H9 (cell line): ENCODE measurements at regions not wholly inside any gene's neighbourhood (a gene's known extent, or its start where the extent isn't known, plus 50 kb on each side); places are given as distances from the start of the nearest gene placed in this dataset.

Source experiments
- DNase-seq: peaks from one replicate; pipeline ENCODE4 v3.0.0-alpha.2; 2017
- H2AFZ ChIP-seq: one replicate; pipeline ENCODE4 v1.6.1; 2013; ENCODE audit warnings: mild to moderate bottlenecking, low read length, control low read depth, moderate library complexity
- H2AK5ac ChIP-seq: 2 replicates; pipeline ENCODE4 v1.6.1; 2013; ENCODE audit warnings: low read length, control low read depth, mixed read lengths; ENCODE audit not compliant: insufficient read length
- H2BK120ac ChIP-seq: one replicate; pipeline ENCODE4 v1.6.1; 2013; ENCODE audit warnings: low read depth, mild to moderate bottlenecking, low read length, control low read depth, inconsistent platforms; ENCODE audit not compliant: poor library complexity, severe bottlenecking
- H2BK12ac ChIP-seq: 2 replicates; pipeline ENCODE4 v1.6.1; 2013; ENCODE audit warnings: low read length, control low read depth, mixed read lengths, low read depth; ENCODE audit not compliant: insufficient read length
- H2BK15ac ChIP-seq: 2 replicates; pipeline ENCODE4 v1.6.1; 2013; ENCODE audit warnings: low read depth, low read length, control low read depth
- H2BK20ac ChIP-seq: one replicate; pipeline ENCODE4 v1.6.1; 2013; ENCODE audit warnings: low read depth, mild to moderate bottlenecking, low read length, control low read depth, inconsistent platforms; ENCODE audit not compliant: poor library complexity, severe bottlenecking
- H2BK5ac ChIP-seq: 2 replicates; pipeline ENCODE4 v1.6.1; 2013; ENCODE audit warnings: low read length, control low read depth, mixed read lengths; ENCODE audit not compliant: insufficient read length
- H3K14ac ChIP-seq: 2 replicates; pipeline ENCODE4 v1.6.1; 2013; ENCODE audit warnings: low read length, control low read depth; ENCODE audit not compliant: insufficient read depth
- H3K18ac ChIP-seq: 2 replicates; pipeline ENCODE4 v1.6.1; 2013; ENCODE audit warnings: low read depth, mild to moderate bottlenecking, mixed read lengths, low read length, control low read depth; ENCODE audit not compliant: insufficient read length
- H3K23ac ChIP-seq: 2 replicates; pipeline ENCODE4 v1.6.1; 2013; ENCODE audit warnings: low read length, control low read depth, mixed read lengths, low read depth; ENCODE audit not compliant: insufficient read length
- H3K23me2 ChIP-seq: 2 replicates; pipeline ENCODE4 v1.6.1; 2013; ENCODE audit warnings: low read depth, mild to moderate bottlenecking, mixed read lengths, low read length, control low read depth; ENCODE audit not compliant: insufficient read length, poor library complexity, severe bottlenecking
- H3K27ac ChIP-seq: 2 replicates; pipeline ENCODE4 v1.5.1; 2013; ENCODE audit warnings: low read length, control low read depth, mixed read lengths, low read depth; ENCODE audit not compliant: insufficient read length
- H3K27me3 ChIP-seq: 2 replicates; pipeline ENCODE4 v1.6.1; 2013; ENCODE audit warnings: low read length, control low read depth, inconsistent platforms; ENCODE audit not compliant: insufficient read depth
- H3K4ac ChIP-seq: 2 replicates; pipeline ENCODE4 v1.6.1; 2013; ENCODE audit warnings: low read depth, mild to moderate bottlenecking, control low read depth, inconsistent platforms, low read length, moderate library complexity
- H3K4me1 ChIP-seq: 2 replicates; pipeline ENCODE4 v1.6.1; 2013; ENCODE audit warnings: low read length, control low read depth, inconsistent platforms; ENCODE audit not compliant: insufficient read depth
- H3K4me2 ChIP-seq: 2 replicates; pipeline ENCODE4 v1.6.1; 2013; ENCODE audit warnings: low read length, control low read depth, mixed read lengths; ENCODE audit not compliant: insufficient read length, insufficient read depth
- H3K56ac ChIP-seq: 2 replicates; pipeline ENCODE4 v1.6.1; 2013; ENCODE audit warnings: low read depth, mild to moderate bottlenecking, mixed read lengths, low read length, control low read depth; ENCODE audit not compliant: insufficient read length
- H3K79me1 ChIP-seq: 2 replicates; pipeline ENCODE4 v1.6.1; 2013; ENCODE audit warnings: low read depth, mild to moderate bottlenecking, moderate library complexity, low read length, control low read depth, inconsistent platforms; ENCODE audit not compliant: insufficient read depth, poor library complexity, severe bottlenecking
- H3K79me2 ChIP-seq: 2 replicates; pipeline ENCODE4 v1.6.1; 2013; ENCODE audit warnings: low read length, control low read depth, inconsistent platforms; ENCODE audit not compliant: insufficient read depth
- H3K9ac ChIP-seq: 2 replicates; pipeline ENCODE4 v1.6.1; 2013; ENCODE audit warnings: low read length, control low read depth, mixed read lengths; ENCODE audit not compliant: insufficient read length; ENCODE audit errors: extremely low read depth
- H3K9me3 ChIP-seq: one replicate; pipeline ENCODE4 v1.6.1; 2013; ENCODE audit warnings: low read depth, low read length, inconsistent platforms; ENCODE audit not compliant: control insufficient read depth
- H3T11ph ChIP-seq: one replicate; pipeline ENCODE4 v1.6.1; 2013; ENCODE audit warnings: mild to moderate bottlenecking, low read length, control low read depth, inconsistent platforms
- H4K20me1 ChIP-seq: one replicate; pipeline ENCODE4 v1.6.1; 2013; ENCODE audit not compliant: control insufficient read depth, insufficient read length, insufficient read depth
- H4K5ac ChIP-seq: 2 replicates; pipeline ENCODE4 v1.6.1; 2013; ENCODE audit warnings: low read depth, mild to moderate bottlenecking, mixed read lengths, low read length, control low read depth; ENCODE audit not compliant: insufficient read length
- H4K8ac ChIP-seq: replicated peaks from 2 replicates; pipeline ENCODE4 v1.6.1; 2013; ENCODE audit warnings: low read length, control low read depth, mixed read lengths, low read depth; ENCODE audit not compliant: insufficient read length
- H4K91ac ChIP-seq: 2 replicates; pipeline ENCODE4 v1.6.1; 2013; ENCODE audit warnings: low read depth, mild to moderate bottlenecking, moderate library complexity, mixed read lengths, low read length, control low read depth; ENCODE audit not compliant: insufficient read length
- H3K27ac Mint-ChIP-seq, 3 experiments: 2 replicates in 2 of 3; 3 replicates in 1 of 3; pipeline ENCODE4 v1.8.0; 2020 to 2021; ENCODE audit warnings: mixed read lengths in 3 of 3, mild to moderate bottlenecking in 1 of 3, moderate library complexity in 1 of 3
- H3K27me3 Mint-ChIP-seq: 2 replicates; pipeline ENCODE4 v1.8.0; 2021; ENCODE audit warnings: low read depth, mild to moderate bottlenecking, moderate library complexity, mixed read lengths
- H3K36me3 Mint-ChIP-seq, 3 experiments: 2 replicates in 2 of 3; 3 replicates in 1 of 3; pipeline ENCODE4 v1.8.0; 2020 to 2021; ENCODE audit warnings: low read depth in 3 of 3, mixed read lengths in 3 of 3; ENCODE audit not compliant: insufficient read depth in 1 of 3
- H3K4me1 Mint-ChIP-seq, 2 experiments: 2 replicates each; pipeline ENCODE4 v1.8.0; 2020; ENCODE audit warnings: mixed read lengths in 2 of 2
- H3K4me3 Mint-ChIP-seq, 2 experiments: 2 replicates in 1 of 2; 3 replicates in 1 of 2; pipeline ENCODE4 v1.8.0; 2020 to 2021; ENCODE audit warnings: mild to moderate bottlenecking in 2 of 2, mixed read lengths in 2 of 2, moderate library complexity in 1 of 2
- H3K9me3 Mint-ChIP-seq, 2 experiments: 2 replicates in 1 of 2; 3 replicates in 1 of 2; pipeline ENCODE4 v1.8.0; 2020; ENCODE audit warnings: mild to moderate bottlenecking in 2 of 2, mixed read lengths in 2 of 2, moderate library complexity in 1 of 2
- CTCF ChIP-seq: fragments of 200-600 bp; sonication (generic); conservative IDR thresholded peaks from 3 replicates; pipeline ENCODE4 v1.8.0; 2021; ENCODE audit warnings: antibody characterized with exemption, mild to moderate bottlenecking
- WGBS: extraction: QIAGEN DNeasy Blood & Tissue Kit; methylation state at CpG from one replicate; pipeline ENCODE4 v1.1.7; 2013; ENCODE audit warnings: missing lambda C conversion rate, low lambda C conversion rate, mixed read lengths; ENCODE audit not compliant: insufficient read length; ENCODE audit errors: extremely low coverage; 5-methylcytosine and 5-hydroxymethylcytosine counted together

- Histone ChIP-seq H4K8ac (no peak overlapping the region), H2AK5ac (no peak overlapping the region), H3K56ac (no peak overlapping the region), H4K91ac (no peak overlapping the region), H3K14ac (no peak overlapping the region), H3K4ac (no peak overlapping the region), H3K23ac (no peak overlapping the region), H2BK5ac (no peak overlapping the region), H3K23me2 (no peaks in the 10 kb centered on the region), H2BK15ac (no peak overlapping the region), H3K27ac (no peak overlapping the region), H3K79me1 (no peaks in the 10 kb centered on the region), H3K79me2 (no peaks in the 10 kb centered on the region), H3K27me3 (no peaks in the 10 kb centered on the region), H3K9me3 (no peaks in the 10 kb centered on the region), H3K4me1 (no peaks in the 10 kb centered on the region; the same call in 1 of the 2 replicates), H2BK20ac (no peak overlapping the region), H2AFZ (no peak overlapping the region), H3K18ac (no peak overlapping the region), H4K5ac (no peak overlapping the region), H2BK120ac (no peak overlapping the region), H3K9ac (no peak overlapping the region), H3K4me2 (no peak overlapping the region), H2BK12ac (no peak overlapping the region), H3T11ph (no peak overlapping the region), H4K20me1 (no peaks in the 10 kb centered on the region)
- peaks cover 0 to 4% (median 3%) of the 10 kb centered on the region in 3 experiments; a peak in 2 of 7 replicates for H3K36me3 Mint-ChIP-seq
- no peak overlapping the region for H3K27ac Mint-ChIP-seq
- no CpG with 5 or more reads among the region's 5 CpGs for WGBS
- H3K27me3 Mint-ChIP-seq: no peaks in the 10 kb centered on the region; the same call in 1 of the 2 replicates
- H3K9me3 Mint-ChIP-seq: peaks cover 0 to 2% of the 10 kb centered on the region in 2 experiments; a peak in 3 of 5 replicates
- H3K4me1 Mint-ChIP-seq: peaks cover 24 to 27% of the 10 kb centered on the region in 2 experiments
- no peak for TF ChIP-seq CTCF
- H3K4me3 Mint-ChIP-seq: 0 out of 5 replicates have a peak overlapping the region, but pooled peaks of 1 of the 2 experiments have one; percentile 5
- no peak for DNase-seq
These were observed 52.6 kb upstream of the NID2 start for GRCh38 chr14:52121441-52121840.
